Endodermal cell (in vitro differentiated cells): ENCODE measurements at regions not wholly inside any gene's neighbourhood (a gene's known extent, or its start where the extent isn't known, plus 50 kb on each side); places are given as distances from the start of the nearest gene placed in this dataset.
"Not testable (repeated sequence)": the region's sequence is repeated elsewhere in the genome, so short reads cannot be mapped to it uniquely, and the experiment has no call there.

ENCODE experiments used
- DNase-seq: peaks from one replicate; pipeline ENCODE4 v3.0.0-alpha.2; 2017
- H3K27ac ChIP-seq: 2 replicates; pipeline ENCODE4 v1.5.1; 2013; ENCODE audit warnings: mild to moderate bottlenecking, low read depth, low read length, moderate library complexity
- H3K27me3 ChIP-seq: 2 replicates; pipeline ENCODE4 v1.6.1; 2013; ENCODE audit warnings: mild to moderate bottlenecking, low read length, moderate library complexity; ENCODE audit not compliant: insufficient read depth, control insufficient read depth, poor library complexity, severe bottlenecking
- H3K36me3 ChIP-seq: 2 replicates; pipeline ENCODE4 v1.7.0; 2013; ENCODE audit warnings: mild to moderate bottlenecking, low read length, moderate library complexity; ENCODE audit not compliant: control insufficient read depth, insufficient read depth
- H3K4me1 ChIP-seq: one replicate; pipeline ENCODE4 v1.7.0; 2013; ENCODE audit warnings: low read length; ENCODE audit not compliant: control insufficient read depth, insufficient read depth
- H3K4me3 ChIP-seq: 2 replicates; pipeline ENCODE4 v1.5.1; 2013; ENCODE audit warnings: mild to moderate bottlenecking, low read length, moderate library complexity
- H3K9ac ChIP-seq: 2 replicates; pipeline ENCODE4 v1.6.1; 2013; ENCODE audit warnings: mild to moderate bottlenecking, low read length, moderate library complexity; ENCODE audit not compliant: poor library complexity, severe bottlenecking; ENCODE audit errors: extremely low read depth
- H3K9me3 ChIP-seq: 2 replicates; pipeline ENCODE4 v1.6.1; 2013; ENCODE audit warnings: mild to moderate bottlenecking, low read length, moderate library complexity; ENCODE audit not compliant: control insufficient read depth
- H3K27ac Mint-ChIP-seq: 2 replicates; pipeline ENCODE4 v1.8.0; 2020; ENCODE audit warnings: mixed read lengths
- H3K27me3 Mint-ChIP-seq: 2 replicates; pipeline ENCODE4 v1.8.0; 2021; ENCODE audit warnings: mild to moderate bottlenecking, mixed read lengths; ENCODE audit not compliant: insufficient read depth
- H3K36me3 Mint-ChIP-seq: 2 replicates; pipeline ENCODE4 v1.8.0; 2020; ENCODE audit warnings: low read depth, mixed read lengths
- H3K4me1 Mint-ChIP-seq: 2 replicates; pipeline ENCODE4 v1.8.0; 2020; ENCODE audit warnings: mixed read lengths
- H3K4me3 Mint-ChIP-seq: 2 replicates; pipeline ENCODE4 v1.8.0; 2020; ENCODE audit warnings: mild to moderate bottlenecking, moderate library complexity, mixed read lengths
- H3K9me3 Mint-ChIP-seq: 2 replicates; pipeline ENCODE4 v1.8.0; 2020; ENCODE audit warnings: mild to moderate bottlenecking, mixed read lengths
- CTCF ChIP-seq: fragments of 200-600 bp; sonication (generic); conservative IDR thresholded peaks from 2 replicates; pipeline ENCODE4 v1.5.0; 2021; ENCODE audit warnings: antibody characterized with exemption, mild to moderate bottlenecking
- WGBS, 2 experiments: methylation state at CpG; one replicate each; pipeline versions ENCODE4 v1.1.5 to v1.1.7; 2013; ENCODE audit warnings: missing lambda C conversion rate in 2 of 2, mixed read lengths in 1 of 2; ENCODE audit not compliant: insufficient coverage in 1 of 2, insufficient read length in 1 of 2; 5-methylcytosine and 5-hydroxymethylcytosine counted together

DNA sequence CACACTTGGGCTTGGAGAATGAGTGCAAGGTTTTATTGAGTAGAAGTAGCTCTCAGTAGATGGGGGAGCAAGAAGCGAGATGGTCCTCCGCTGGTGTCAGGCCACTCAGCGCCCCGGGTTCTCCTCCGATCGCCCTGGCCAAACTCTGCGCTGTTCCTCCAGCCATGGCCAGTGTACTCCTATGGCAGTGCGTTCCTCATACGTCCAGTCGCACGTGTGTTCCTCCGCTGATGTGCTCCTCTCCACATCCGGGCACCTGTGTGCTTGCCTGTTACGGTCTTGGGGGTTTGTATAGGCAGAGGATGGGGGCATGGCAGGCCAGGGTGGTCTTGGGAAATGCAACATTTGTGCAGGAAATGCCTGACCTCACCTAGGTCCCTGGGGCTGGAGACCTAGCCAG lies 1899.4 kb downstream of the PCDH9 start:
- Histone ChIP-seq H3K36me3 (no peaks in the 10 kb centered on the region), H3K27me3 (no peaks in the 10 kb centered on the region), H3K27ac (no peak overlapping the region), H3K4me1 (no peaks in the 10 kb centered on the region), H3K4me3 (no peak overlapping the region), H3K9me3 (no peaks in the 10 kb centered on the region), H3K9ac (no peak overlapping the region)
- no peak for DNase-seq
- H3K36me3 Mint-ChIP-seq: no peaks in the 10 kb centered on the region
- no peak overlapping the region for H3K27ac Mint-ChIP-seq
- WGBS, 2 experiments: 94 to 98% methylated on average over 7 to 14 of the region's 14 CpGs
- TF ChIP-seq CTCF: no peak
- H3K9me3 Mint-ChIP-seq: no peaks in the 10 kb centered on the region
- peaks cover 6% of the 10 kb centered on the region for H3K4me1 Mint-ChIP-seq
- peaks cover 2% of the 10 kb centered on the region for H3K27me3 Mint-ChIP-seq
- H3K4me3 Mint-ChIP-seq: no peak overlapping the region

DNA sequence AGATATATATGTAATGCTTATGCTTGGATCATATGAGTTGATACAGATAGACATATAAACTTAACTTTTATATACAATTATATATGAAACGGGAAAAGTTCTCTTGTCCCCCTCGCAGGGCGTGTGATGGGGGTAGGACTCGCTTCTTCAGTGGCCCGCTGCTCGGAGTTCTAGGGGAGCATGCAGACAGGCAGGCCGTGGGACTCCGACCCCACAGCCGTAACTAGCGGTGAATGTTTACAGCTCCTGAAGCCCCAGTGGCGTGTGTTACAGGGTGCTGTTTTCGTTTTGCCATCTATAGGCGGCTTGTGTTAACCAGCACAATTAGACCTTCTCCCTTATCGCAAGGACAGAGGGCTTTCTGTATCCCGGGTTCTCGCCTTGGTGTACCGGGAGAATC lies 1899.8 kb downstream of the PCDH9 start:
- Histone ChIP-seq H3K4me1 (no peaks in the 10 kb centered on the region), H3K36me3 (no peaks in the 10 kb centered on the region), H3K9me3 (no peaks in the 10 kb centered on the region), H3K27me3 (no peaks in the 10 kb centered on the region), H3K27ac (no peak overlapping the region), H3K9ac (no peak overlapping the region), H3K4me3 (no peak overlapping the region)
- no peak for TF ChIP-seq CTCF
- no peak overlapping the region for H3K27ac Mint-ChIP-seq
- no peaks in the 10 kb centered on the region for H3K9me3 Mint-ChIP-seq
- DNase-seq: no peak
- WGBS, 2 experiments: 95 to 100% methylated on average over 4 to 17 of the region's 17 CpGs
- peaks cover 4% of the 10 kb centered on the region for H3K27me3 Mint-ChIP-seq
- peaks cover 8% of the 10 kb centered on the region for H3K4me1 Mint-ChIP-seq
- H3K36me3 Mint-ChIP-seq: no peaks in the 10 kb centered on the region
- no peak overlapping the region for H3K4me3 Mint-ChIP-seq

GRCh38 chr13:65323192-65323591 lies 1906.9 kb downstream of the PCDH9 start:
- H3K27me3 ChIP-seq, H3K27ac Mint-ChIP-seq, H3K36me3 Mint-ChIP-seq: not testable (repeated sequence)

DNA sequence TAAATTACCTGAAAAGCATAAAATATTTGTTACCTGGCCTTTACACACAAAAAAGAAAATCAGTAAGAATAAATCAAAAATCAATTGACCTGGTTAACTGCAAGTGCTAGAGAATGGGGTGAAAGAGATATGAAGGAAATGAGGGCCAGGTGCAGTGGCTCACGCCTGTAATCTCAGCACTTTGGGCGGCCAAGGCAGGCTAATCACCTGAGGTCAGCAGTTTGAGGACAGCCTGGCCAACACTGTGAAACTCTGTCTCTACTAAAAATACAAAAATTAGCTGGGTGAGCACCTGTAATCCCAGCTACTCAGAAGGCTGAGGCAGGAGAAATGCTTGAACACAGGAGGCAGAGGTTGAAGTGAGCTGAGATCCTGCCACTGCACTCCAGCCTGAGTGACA lies 1908.7 kb downstream of the PCDH9 start:
- H3K4me1 Mint-ChIP-seq, H3K4me3 ChIP-seq, H3K36me3 Mint-ChIP-seq, H3K27ac ChIP-seq, DNase-seq, H3K4me3 Mint-ChIP-seq, H3K36me3 ChIP-seq, H3K9me3 Mint-ChIP-seq, H3K4me1 ChIP-seq, H3K9ac ChIP-seq, H3K9me3 ChIP-seq, H3K27ac Mint-ChIP-seq, H3K27me3 ChIP-seq, H3K27me3 Mint-ChIP-seq: not testable (repeated sequence)
- 75 to 84% methylated on average over 2 of the region's 2 CpGs for WGBS, 2 experiments

More at GRCh38 chr13:65323192-65323591, 1906.9 kb downstream of the PCDH9 start:
- not testable (repeated sequence) for H3K4me3 ChIP-seq, H3K27ac ChIP-seq, H3K4me3 Mint-ChIP-seq, H3K4me1 ChIP-seq, H3K9me3 ChIP-seq, DNase-seq, H3K36me3 ChIP-seq, H3K27me3 Mint-ChIP-seq, H3K9ac ChIP-seq, H3K9me3 Mint-ChIP-seq
- WGBS, 2 experiments: 95 to 96% methylated on average over 8 to 15 of the region's 15 CpGs
- H3K4me1 Mint-ChIP-seq: peaks cover 11% of the 10 kb centered on the region
